ENCODE measurements at regions not wholly inside any gene's neighbourhood (a gene's known extent, or its start where the extent isn't known, plus 50 kb on each side); places are given as distances from the start of the nearest gene placed in this dataset.
"Not testable (repeated sequence)": the region's sequence is repeated elsewhere in the genome, so short reads cannot be mapped to it uniquely, and the experiment has no call there.

DNA sequence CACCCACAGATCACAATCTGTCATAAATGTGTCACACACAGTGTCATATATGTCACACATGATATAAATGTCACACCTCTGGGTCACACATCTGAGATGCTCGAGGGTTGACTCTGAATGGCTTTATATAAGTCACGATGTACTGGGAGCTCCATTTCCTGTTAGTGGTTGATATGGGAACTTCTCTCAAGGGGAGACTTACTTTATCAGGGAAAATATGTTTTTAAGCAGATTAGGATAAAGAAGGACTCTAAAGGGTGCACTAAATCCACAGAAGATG, 83.9 kb upstream of the MEF2A start:
- no peak for DNase-seq

DNA sequence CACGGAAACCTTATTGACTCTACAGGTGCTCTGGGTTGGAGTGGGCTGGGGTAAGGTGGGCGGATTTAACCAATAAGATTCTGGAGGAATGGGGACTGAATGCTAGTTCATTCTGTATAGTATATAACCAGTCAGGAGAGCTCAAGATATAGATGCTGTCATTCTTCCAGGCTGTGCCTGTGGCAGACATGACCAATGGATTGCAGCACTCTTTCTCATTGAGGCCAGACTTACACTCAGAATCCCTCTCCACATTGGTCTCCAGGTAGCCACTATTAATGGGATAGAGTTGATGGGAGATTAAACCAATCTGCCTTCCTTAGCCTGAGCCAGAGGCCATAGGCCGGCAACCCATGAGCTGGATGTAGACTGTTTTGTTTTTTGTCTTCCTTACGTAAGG, 82.8 kb upstream of the MEF2A start:
- no peak for DNase-seq

DNA sequence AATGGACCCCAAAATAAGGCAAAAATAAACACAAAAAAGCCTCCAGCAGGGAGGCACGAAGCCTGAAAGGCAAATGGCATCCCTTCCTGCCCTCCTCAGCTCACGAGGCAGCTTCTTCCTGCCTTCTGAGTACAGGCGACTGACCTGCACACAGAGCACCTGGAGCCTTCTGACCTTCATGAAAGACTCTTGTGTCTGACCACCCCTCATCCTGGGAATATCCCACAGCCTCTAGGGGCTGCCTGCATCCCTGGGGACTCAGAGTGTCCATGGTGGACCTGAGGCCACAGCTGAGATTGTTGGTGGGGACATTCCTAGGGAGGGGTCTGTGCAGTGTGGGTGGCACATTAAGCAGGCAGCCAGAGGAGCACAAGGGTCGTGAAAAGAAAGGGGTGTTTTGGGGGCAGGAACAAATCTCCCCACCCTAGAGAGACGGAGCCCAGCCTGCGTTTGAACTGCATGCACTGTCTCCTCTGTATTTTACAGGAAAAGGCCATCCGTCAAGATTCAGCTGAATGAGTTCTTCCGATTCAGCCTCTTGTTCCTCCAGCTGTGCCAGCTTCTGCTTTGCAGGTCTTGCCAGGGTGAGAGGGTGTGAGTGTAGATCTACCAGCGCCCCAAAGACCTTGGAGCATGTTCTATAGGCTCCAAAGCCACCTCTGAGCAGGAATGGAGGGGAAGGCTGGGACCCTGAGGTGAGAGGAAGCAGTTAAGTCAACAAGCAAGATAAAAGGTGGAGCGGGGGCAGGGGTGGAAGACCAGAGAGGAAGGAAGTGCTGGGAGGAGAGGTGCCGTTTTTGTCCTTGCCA, 80.4 kb upstream of the MEF2A start:
- DNase-seq: no peak

DNA sequence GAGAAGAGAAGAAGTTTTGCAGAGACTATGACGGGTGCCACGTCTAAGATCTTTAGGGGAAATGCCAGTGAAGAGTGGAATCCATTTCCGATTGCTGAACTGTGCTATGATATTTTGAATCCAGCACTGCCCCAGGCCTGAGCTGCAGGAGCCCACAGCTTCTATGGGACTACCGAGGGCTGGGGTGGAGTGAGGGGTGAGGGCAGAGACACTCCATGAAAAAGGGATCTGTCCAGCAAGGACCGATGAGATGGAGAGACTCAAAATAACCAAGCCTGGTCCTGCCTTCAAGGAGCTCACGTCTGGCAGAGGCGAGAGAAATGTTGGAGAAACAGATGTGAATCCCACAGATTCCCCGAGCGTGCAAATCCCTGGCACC, 79.8 kb upstream of the MEF2A start:
- no peak for DNase-seq

GRCh38 chr15:99486371-99487336, 79.1 kb upstream of the MEF2A start:
- DNase-seq: peak in 35 of 58 donors; percentile 21 to 73 (median 45)

GRCh38 chr15:99487337-99487730, 78.5 kb upstream of the MEF2A start:
- no peak for DNase-seq

DNA sequence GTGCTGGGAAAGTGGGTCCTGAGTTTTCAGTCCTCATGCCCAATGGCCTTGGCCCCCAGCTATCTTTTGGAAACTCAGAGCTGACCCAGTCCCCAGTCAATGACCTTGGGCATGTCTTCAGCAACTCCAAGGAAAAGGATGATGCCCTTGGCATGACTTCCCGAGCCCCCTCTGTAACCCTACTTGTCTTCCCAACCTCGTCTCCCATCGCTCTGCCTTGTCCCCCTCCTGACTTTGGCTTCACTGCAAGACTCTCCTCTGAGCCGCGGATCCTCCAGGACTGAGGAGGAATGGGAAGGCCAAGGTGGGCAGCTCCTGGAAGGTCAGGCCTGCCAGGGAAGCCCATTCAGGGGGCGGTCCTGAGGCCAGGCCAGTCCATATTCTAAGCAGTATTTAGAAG, 73.5 kb upstream of the MEF2A start:
- no peak for DNase-seq

GRCh38 chr15:99492716-99493115, 73.1 kb upstream of the MEF2A start:
- no peak for DNase-seq

DNA sequence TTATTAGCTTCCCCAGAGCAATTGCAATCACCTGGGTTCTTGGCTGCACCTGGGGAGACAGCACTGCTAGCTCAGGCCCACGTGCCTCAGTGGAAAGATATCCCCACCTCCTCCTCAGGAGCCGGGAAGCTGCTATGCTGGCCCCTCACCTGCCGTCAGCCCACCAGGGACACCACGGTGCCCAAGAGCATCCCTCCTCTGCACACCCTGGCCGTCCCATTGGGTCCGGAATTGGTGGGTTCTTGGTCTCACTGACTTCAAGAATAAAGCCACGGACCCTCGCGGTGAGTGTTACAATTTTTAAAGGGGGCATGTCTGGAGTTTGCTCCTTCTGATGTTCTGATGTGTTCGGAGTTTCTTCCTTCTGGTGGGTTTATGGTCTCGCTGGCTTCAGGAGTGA, 72.3 kb upstream of the MEF2A start:
- DNase-seq: no peak

- DNase-seq: not testable (repeated sequence)
Measured at GRCh38 chr15:99494536-99495233, 71.1 kb upstream of the MEF2A start.

- DNase-seq: no peak
Measured at GRCh38 chr15:99495430-99496301, 70.1 kb upstream of the MEF2A start.

DNA sequence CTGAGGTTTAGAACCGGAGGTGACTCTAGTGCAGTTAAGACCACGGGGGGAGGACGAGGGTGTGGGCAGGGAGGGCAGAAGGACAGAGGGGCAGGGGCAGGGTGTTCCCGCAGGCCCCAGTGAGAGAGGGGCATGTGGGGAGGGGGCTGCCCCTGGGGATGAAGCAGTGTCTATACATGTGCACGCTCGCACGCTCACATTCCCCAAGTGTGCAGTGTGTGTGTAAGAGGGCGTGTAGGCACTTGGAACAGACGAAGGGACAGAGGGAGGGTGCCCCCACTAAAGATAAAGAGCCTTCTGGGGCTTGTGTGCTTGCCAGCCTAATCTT, 69.5 kb upstream of the MEF2A start:
- DNase-seq: no peak

GRCh38 chr15:99502182-99502581, 63.6 kb upstream of the MEF2A start:
- no peak for DNase-seq

GRCh38 chr15:99502661-99503060, 63.1 kb upstream of the MEF2A start:
- no peak for DNase-seq

DNA sequence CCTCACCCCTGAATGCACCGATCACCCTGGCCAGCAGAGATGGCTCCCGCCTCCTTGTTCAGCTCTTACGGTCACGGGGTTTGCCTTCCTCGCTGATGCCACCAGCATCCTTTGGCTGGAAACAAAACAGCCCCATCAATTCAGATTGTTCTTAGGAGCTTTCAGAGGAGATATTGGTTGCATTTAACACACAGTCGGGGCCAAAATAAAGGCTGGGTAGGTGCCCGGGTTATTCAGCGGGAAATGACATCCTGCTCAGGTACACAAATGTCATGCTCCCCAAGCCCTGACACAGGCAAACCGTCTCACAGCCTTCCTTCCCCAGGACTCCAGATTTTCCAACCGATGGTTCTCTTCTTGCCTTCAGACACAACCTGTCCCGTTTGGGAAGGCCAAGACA, 62.4 kb upstream of the MEF2A start:
- DNase-seq: no peak

GRCh38 chr15:99504071-99504822, 61.5 kb upstream of the MEF2A start:
- DNase-seq: no peak

DNA sequence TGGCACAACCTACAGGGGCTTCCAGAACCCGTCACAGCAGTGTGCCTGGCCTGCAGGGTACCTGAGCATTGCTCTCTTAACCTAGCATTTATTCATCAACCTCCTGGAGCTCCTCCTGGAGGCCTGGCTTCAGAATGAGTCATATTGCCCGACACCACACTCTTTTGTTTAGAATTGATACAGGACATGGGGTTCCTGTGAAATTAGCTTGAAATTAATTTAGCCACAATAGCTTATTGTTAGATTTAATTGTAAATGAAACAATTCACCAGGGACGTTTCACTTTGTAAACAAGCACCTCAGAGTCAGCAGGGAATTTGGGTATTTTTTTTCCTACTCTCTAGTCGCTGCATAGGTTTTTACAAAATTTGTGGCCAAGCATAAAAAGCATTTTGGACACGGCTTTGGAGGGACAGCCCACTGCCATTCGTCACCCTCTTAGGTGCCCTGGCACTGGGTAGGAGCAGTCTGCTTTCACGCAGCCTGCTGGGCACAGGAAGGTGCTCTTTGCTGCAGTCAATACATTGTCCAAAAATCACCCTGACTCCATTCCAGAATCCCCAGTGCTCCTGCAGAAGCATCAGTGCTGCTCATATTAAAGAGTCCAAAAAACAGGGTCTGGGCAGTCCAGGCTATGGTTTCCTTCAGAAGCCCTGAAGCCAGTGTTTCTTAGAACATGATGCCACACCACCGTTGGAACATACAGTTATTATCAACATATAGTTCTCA, 60.8 kb upstream of the MEF2A start:
- no peak for DNase-seq

GRCh38 chr15:99506399-99506798, 59.4 kb upstream of the MEF2A start:
- no peak for DNase-seq

GRCh38 chr15:99507016-99507503, 58.7 kb upstream of the MEF2A start:
- no peak for DNase-seq

Measured in anterior cingulate cortex (tissue), 58 donors.